UCSD-AML1 (cell line): ENCODE measurements at regions not wholly inside any gene's neighbourhood (a gene's known extent, or its start where the extent isn't known, plus 50 kb on each side); places are given as distances from the start of the nearest gene placed in this dataset.
"Not testable (repeated sequence)": the region's sequence is repeated elsewhere in the genome, so short reads cannot be mapped to it uniquely, and the experiment has no call there.

Experiments used
- DNase-seq: peaks from one replicate; lab custom pipeline; 2025; ENCODE audit not compliant: unreplicated experiment; lab: John Stamatoyannopoulos, UW

GRCh38 chr18:51569561-51569960, 372.1 kb upstream of the MEX3C start:
- no peak for DNase-seq

GRCh38 chr18:51570071-51570470, 372.6 kb upstream of the MEX3C start:
- not testable (repeated sequence) for DNase-seq

GRCh38 chr18:51573886-51574285, 376.4 kb upstream of the MEX3C start:
- DNase-seq = not testable (repeated sequence)

GRCh38 chr18:51575171-51575570, 377.7 kb upstream of the MEX3C start:
- no peak for DNase-seq

- no peak for DNase-seq
Measured at GRCh38 chr18:51578406-51578980, 381.0 kb upstream of the MEX3C start.

GRCh38 chr18:51580580-51580979, 383.1 kb upstream of the MEX3C start:
- DNase-seq = no peak

- no peak for DNase-seq
Measured at GRCh38 chr18:51582551-51582950, 385.1 kb upstream of the MEX3C start.

- DNase-seq = no peak
Measured at GRCh38 chr18:51588616-51589015, 391.1 kb upstream of the MEX3C start.

- no peak for DNase-seq
Measured at GRCh38 chr18:51593931-51594330, 396.4 kb upstream of the MEX3C start.

GRCh38 chr18:51603111-51603510, 405.6 kb upstream of the MEX3C start:
- DNase-seq = no peak

- no peak for DNase-seq
Measured at GRCh38 chr18:51603551-51603950, 406.1 kb upstream of the MEX3C start.

- no peak for DNase-seq
Measured at GRCh38 chr18:51610481-51610880, 413.0 kb upstream of the MEX3C start.

GRCh38 chr18:51611326-51611725, 413.8 kb upstream of the MEX3C start:
- DNase-seq = no peak

GRCh38 chr18:51614033-51614432, 416.6 kb upstream of the MEX3C start:
- DNase-seq = no peak

- no peak for DNase-seq
Measured at GRCh38 chr18:51614967-51615571, 417.6 kb upstream of the MEX3C start.

- no peak for DNase-seq
Measured at GRCh38 chr18:51617167-51617566, 419.7 kb upstream of the MEX3C start.

GRCh38 chr18:51617572-51618260, 420.2 kb upstream of the MEX3C start:
- DNase-seq = no peak

- DNase-seq = no peak
Measured at GRCh38 chr18:51619283-51619682, 421.8 kb upstream of the MEX3C start.

GRCh38 chr18:51621113-51621863, 423.8 kb upstream of the MEX3C start:
- DNase-seq = peak; percentile 28

- no peak for DNase-seq
Measured at GRCh38 chr18:51621864-51622160, 424.3 kb upstream of the MEX3C start.

GRCh38 chr18:51622702-51623101, 425.2 kb upstream of the MEX3C start:
- no peak for DNase-seq

- no peak for DNase-seq
Measured at GRCh38 chr18:51623653-51624052, 426.2 kb upstream of the MEX3C start.
